ENCODE measurements at regions not wholly inside any gene's neighbourhood (a gene's known extent, or its start where the extent isn't known, plus 50 kb on each side); places are given as distances from the start of the nearest gene placed in this dataset.

GRCh38 chr5:2158109-2158508 lies 275.4 kb upstream of the IRX4 start:
- TF ChIP-seq CTCF (IDR thresholded peaks at IDR 0.05; ENCODE audit: low read depth, low read length) (no peak), EZH2phosphoT487 (IDR thresholded peaks at IDR 0.05; ENCODE audit: low read depth) (no peak)

All from OCI-LY3 (cell line).